HepG2 (cell line): ENCODE measurements at regions not wholly inside any gene's neighbourhood (a gene's known extent, or its start where the extent isn't known, plus 50 kb on each side); places are given as distances from the start of the nearest gene placed in this dataset.
A peak's percentile ranks its signal among the peaks of the same experiment; 100 is the strongest.

Experiments
- CEBPB ChIP-seq: IDR thresholded peaks from 2 replicates; pipeline ENCODE4 v1.6.1; 2011; ENCODE audit warnings: low read depth, low read length, improper control_type of control experiment, borderline replicate concordance
- CHD4 ChIP-seq: fragments of 200-600 bp; sonication (generic); IDR thresholded peaks from 2 replicates; pipeline ENCODE4 v1.7.0; 2017; ENCODE audit warnings: mild to moderate bottlenecking, low read length, borderline replicate concordance
- ETV5 ChIP-seq: IDR thresholded peaks from 2 replicates; pipeline ENCODE4 v1.6.1; 2018; ENCODE audit warnings: missing biosample characterization, missing genetic modification reagents, inconsistent platforms, borderline replicate concordance
- MIER2 ChIP-seq: IDR thresholded peaks from 2 replicates; pipeline ENCODE4 v1.6.1; 2016; ENCODE audit warnings: missing biosample characterization, missing genetic modification reagents
- MTA3 ChIP-seq: sonication (generic); formaldehyde crosslinking; IDR thresholded peaks from 2 replicates; pipeline ENCODE4 v1.4.0; 2020; ENCODE audit warnings: missing genetic modification reagents
- RAD21 ChIP-seq: fragments of 450-650 bp; formaldehyde crosslinking; IDR thresholded peaks from 2 replicates; pipeline ENCODE4 v1.5.0; 2020; ENCODE audit warnings: mild to moderate bottlenecking
- TBL1XR1 ChIP-seq: fragments of 150-350 bp; IDR thresholded peaks from 2 replicates; pipeline ENCODE4 v1.6.1; 2014; ENCODE audit warnings: borderline replicate concordance, low read length; ENCODE audit not compliant: partially characterized antibody
- XRCC5 ChIP-seq: fragments of 200-400 bp; formaldehyde crosslinking; optimal IDR thresholded peaks from 2 replicates; pipeline ENCODE3; 2017; ENCODE audit warnings: mild to moderate bottlenecking, low read length
- ZNF335 ChIP-seq: sonication (generic); formaldehyde crosslinking; IDR thresholded peaks from 2 replicates; pipeline ENCODE4 v1.4.0; 2020; ENCODE audit warnings: missing genetic modification reagents
- ZNF572 ChIP-seq: sonication (generic); formaldehyde crosslinking; IDR thresholded peaks from 2 replicates; pipeline ENCODE4 v1.5.1; 2020; ENCODE audit warnings: mild to moderate bottlenecking, missing genetic modification reagents
- ZNF644 ChIP-seq: IDR thresholded peaks from 2 replicates; pipeline ENCODE4 v1.6.1; 2016; ENCODE audit warnings: low read depth
- ZNF746 ChIP-seq: sonication (generic); formaldehyde crosslinking; IDR thresholded peaks from 2 replicates; pipeline ENCODE4 v1.8.0; 2022; ENCODE audit warnings: mild to moderate bottlenecking, missing genetic modification reagents
- TF ChIP-seq, protein P1 (sequence below): IDR thresholded peaks from 2 replicates; pipeline ENCODE4 v1.6.1; 2012; ENCODE audit warnings: inconsistent platforms
- TF ChIP-seq, protein P2 (sequence below): sonication (generic); formaldehyde crosslinking; IDR thresholded peaks from 2 replicates; pipeline ENCODE4 v1.4.0; 2020; ENCODE audit warnings: missing genetic modification reagents
- TF ChIP-seq, protein P3 (sequence below): sonication (generic); formaldehyde crosslinking; IDR thresholded peaks from 2 replicates; pipeline ENCODE4 v1.4.0; 2020; ENCODE audit warnings: missing genetic modification reagents
- TF ChIP-seq, protein P4 (sequence below): sonication (generic); formaldehyde crosslinking; IDR thresholded peaks from 2 replicates; pipeline ENCODE4 v1.5.0; 2020; ENCODE audit warnings: missing genetic modification reagents, mild to moderate bottlenecking, borderline replicate concordance
- TF ChIP-seq, protein P5 (sequence below): sonication (generic); formaldehyde crosslinking; IDR thresholded peaks from 2 replicates; pipeline ENCODE4 v1.5.1; 2020; ENCODE audit warnings: mild to moderate bottlenecking, missing genetic modification reagents

DNA sequence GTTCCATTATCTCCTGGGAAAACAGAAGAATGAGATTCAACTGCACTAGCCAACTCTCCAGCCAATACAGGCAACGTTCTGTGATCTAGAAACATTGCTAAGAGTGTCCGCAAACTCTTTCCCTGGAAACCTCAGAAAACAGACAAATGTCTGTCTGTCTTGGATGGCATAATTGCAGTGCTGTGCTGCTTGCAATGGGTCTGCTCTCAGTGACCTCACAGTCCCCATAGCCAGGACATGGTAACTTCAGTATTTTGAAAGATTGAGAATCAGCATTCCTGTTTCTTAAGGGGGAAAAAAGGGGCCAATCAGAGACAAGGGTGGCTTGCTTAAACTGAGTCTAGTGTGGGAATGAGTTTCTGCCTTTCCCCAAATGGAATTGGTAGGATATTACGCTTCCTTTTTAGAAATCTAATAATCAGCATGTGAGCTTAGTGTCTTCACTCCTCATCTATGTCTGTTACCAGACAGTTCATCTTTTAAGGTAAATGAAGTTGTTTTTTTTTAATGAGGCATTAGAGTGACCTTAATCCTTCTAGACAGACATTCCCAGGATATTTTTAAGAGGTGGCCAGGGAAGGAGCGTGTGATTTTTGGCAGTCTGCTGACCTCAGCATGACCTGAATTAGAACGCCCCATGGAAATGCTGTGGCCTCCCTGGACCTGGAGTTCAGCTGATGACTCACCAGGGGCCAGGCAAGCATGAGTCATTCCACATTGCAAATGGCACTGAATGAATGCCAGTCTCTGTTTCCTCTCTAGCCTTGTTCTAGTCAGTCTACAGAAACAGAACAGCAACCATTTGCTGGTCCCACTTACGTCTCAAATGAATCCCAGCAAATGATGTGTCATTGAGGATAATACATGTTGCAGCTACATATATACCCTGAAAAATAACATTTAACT is 210.2 kb upstream of the ACTBL2 start (continued):
- TF ChIP-seq, protein P1, sequence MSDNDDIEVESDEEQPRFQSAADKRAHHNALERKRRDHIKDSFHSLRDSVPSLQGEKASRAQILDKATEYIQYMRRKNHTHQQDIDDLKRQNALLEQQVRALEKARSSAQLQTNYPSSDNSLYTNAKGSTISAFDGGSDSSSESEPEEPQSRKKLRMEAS: peak; percentile 27; the same call in 1 of the 2 replicates
- TF ChIP-seq CEBPB (peak; percentile 49; the same call in 1 of the 2 replicates), RAD21 (CRISPR knock-in tag) (no peak), ZNF572 (CRISPR knock-in tag) (no peak), TBL1XR1 (no peak), ZNF335 (CRISPR knock-in tag) (0 out of 2 replicates have a peak, but pooled peaks have one; percentile 18), ETV5 (CRISPR knock-in tag) (peak; percentile 57; the same call in 1 of the 2 replicates), ZNF746 (CRISPR knock-in tag) (no peak), MIER2 (CRISPR knock-in tag) (0 out of 2 replicates have a peak, but pooled peaks have one; percentile 20), MTA3 (CRISPR knock-in tag) (no peak), XRCC5 (peak; percentile 48), ZNF644 (CRISPR knock-in tag) (peak; percentile 100), CHD4 (0 out of 2 replicates have a peak, but pooled peaks have one; percentile 9)
- TF ChIP-seq, protein P2, sequence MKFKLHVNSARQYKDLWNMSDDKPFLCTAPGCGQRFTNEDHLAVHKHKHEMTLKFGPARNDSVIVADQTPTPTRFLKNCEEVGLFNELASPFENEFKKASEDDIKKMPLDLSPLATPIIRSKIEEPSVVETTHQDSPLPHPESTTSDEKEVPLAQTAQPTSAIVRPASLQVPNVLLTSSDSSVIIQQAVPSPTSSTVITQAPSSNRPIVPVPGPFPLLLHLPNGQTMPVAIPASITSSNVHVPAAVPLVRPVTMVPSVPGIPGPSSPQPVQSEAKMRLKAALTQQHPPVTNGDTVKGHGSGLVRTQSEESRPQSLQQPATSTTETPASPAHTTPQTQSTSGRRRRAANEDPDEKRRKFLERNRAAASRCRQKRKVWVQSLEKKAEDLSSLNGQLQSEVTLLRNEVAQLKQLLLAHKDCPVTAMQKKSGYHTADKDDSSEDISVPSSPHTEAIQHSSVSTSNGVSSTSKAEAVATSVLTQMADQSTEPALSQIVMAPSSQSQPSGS (CRISPR knock-in tag): peak; percentile 47; the same call in 1 of the 2 replicates
- TF ChIP-seq, protein P3, sequence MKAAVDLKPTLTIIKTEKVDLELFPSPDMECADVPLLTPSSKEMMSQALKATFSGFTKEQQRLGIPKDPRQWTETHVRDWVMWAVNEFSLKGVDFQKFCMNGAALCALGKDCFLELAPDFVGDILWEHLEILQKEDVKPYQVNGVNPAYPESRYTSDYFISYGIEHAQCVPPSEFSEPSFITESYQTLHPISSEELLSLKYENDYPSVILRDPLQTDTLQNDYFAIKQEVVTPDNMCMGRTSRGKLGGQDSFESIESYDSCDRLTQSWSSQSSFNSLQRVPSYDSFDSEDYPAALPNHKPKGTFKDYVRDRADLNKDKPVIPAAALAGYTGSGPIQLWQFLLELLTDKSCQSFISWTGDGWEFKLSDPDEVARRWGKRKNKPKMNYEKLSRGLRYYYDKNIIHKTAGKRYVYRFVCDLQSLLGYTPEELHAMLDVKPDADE (CRISPR knock-in tag): no peak
- TF ChIP-seq, protein P4, sequence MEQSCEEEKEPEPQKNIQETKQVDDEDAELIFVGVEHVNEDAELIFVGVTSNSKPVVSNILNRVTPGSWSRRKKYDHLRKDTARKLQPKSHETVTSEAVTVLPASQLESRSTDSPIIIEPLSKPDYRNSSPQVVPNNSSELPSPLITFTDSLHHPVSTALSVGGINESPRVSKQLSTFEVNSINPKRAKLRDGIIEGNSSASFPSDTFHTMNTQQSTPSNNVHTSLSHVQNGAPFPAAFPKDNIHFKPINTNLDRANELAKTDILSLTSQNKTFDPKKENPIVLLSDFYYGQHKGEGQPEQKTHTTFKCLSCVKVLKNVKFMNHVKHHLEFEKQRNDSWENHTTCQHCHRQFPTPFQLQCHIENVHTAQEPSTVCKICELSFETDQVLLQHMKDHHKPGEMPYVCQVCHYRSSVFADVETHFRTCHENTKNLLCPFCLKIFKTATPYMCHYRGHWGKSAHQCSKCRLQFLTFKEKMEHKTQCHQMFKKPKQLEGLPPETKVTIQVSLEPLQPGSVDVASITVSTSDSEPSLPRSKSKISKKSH (CRISPR knock-in tag): no peak
- TF ChIP-seq, protein P5, sequence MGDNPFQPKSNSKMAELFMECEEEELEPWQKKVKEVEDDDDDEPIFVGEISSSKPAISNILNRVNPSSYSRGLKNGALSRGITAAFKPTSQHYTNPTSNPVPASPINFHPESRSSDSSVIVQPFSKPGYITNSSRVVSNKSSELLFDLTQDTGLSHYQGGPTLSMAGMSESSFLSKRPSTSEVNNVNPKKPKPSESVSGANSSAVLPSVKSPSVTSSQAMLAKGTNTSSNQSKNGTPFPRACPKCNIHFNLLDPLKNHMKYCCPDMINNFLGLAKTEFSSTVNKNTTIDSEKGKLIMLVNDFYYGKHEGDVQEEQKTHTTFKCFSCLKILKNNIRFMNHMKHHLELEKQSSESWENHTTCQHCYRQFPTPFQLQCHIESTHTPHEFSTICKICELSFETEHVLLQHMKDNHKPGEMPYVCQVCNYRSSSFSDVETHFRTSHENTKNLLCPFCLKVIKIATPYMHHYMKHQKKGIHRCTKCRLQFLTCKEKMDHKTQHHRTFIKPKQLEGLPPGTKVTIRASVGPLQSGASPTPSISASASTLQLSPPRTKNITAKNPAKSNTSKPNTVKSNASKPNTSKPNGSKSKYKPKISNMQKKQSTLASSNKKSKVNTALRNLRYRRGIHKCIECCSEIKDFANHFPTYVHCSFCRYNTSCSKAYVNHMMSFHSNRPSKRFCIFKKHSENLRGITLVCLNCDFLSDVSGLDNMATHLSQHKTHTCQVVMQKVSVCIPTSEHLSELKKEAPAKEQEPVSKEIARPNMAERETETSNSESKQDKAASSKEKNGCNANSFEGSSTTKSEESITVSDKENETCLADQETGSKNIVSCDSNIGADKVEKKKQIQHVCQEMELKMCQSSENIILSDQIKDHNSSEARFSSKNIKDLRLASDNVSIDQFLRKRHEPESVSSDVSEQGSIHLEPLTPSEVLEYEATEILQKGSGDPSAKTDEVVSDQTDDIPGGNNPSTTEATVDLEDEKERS (CRISPR knock-in tag): no peak; the same call in 1 of the 2 replicates
